H1 (cell line): ENCODE measurements at regions not wholly inside any gene's neighbourhood (a gene's known extent, or its start where the extent isn't known, plus 50 kb on each side); places are given as distances from the start of the nearest gene placed in this dataset.
A peak's percentile ranks its signal among the peaks of the same experiment; 100 is the strongest.

ENCODE experiments used
- CTCF ChIA-PET: fragments of 300-600 bp; sonication (Branson Sonifier 250); formaldehyde crosslinking; loops from one replicate; lab custom pipeline; 2021; ENCODE audit not compliant: partially characterized antibody; lab: Charles Lee
- POLR2A ChIA-PET: fragments of 300-600 bp; sonication (Branson Sonifier 250); formaldehyde crosslinking; loops from one replicate; lab custom pipeline; 2021; ENCODE audit warnings: inconsistent platforms; ENCODE audit not compliant: partially characterized antibody; lab: Charles Lee
- DNase-seq, 2 experiments: peaks; one replicate each; pipeline versions ENCODE4 v3.0.0 to v3.0.0-alpha.2; 2010 to 2022; ENCODE audit warnings: low spot score in 2 of 2, low read depth in 1 of 2, mixed read lengths in 1 of 2
- FAIRE-seq: peaks from 2 replicates; lab custom pipeline; 2011; peaks lifted over from hg19 to GRCh38; lab: Jason Lieb, UNC
- H2AFZ ChIP-seq: 2 replicates; pipeline ENCODE4 v1.8.1; 2012; ENCODE audit warnings: low read length, inconsistent platforms
- H2AK5ac ChIP-seq: 2 replicates; pipeline ENCODE4 v1.6.1; 2013; ENCODE audit warnings: low read depth, low read length
- H2BK120ac ChIP-seq: replicated peaks from 2 replicates; pipeline ENCODE3; 2013; ENCODE audit warnings: low read depth, low read length, inconsistent platforms
- H2BK12ac ChIP-seq: 2 replicates; pipeline ENCODE4 v1.6.1; 2013; ENCODE audit warnings: low read depth, low read length
- H2BK15ac ChIP-seq: 2 replicates; pipeline ENCODE4 v1.6.1; 2013; ENCODE audit warnings: low read length
- H2BK20ac ChIP-seq: 2 replicates; pipeline ENCODE4 v1.6.1; 2013; ENCODE audit warnings: low read length
- H2BK5ac ChIP-seq: 2 replicates; pipeline ENCODE4 v1.6.1; 2013; ENCODE audit warnings: low read depth, low read length
- H3K14ac ChIP-seq: 2 replicates; pipeline ENCODE4 v1.6.1; 2013; ENCODE audit warnings: inconsistent platforms; ENCODE audit not compliant: insufficient read length
- H3K18ac ChIP-seq: 2 replicates; pipeline ENCODE4 v1.6.1; 2013; ENCODE audit warnings: low read length; ENCODE audit errors: extremely low read depth
- H3K23ac ChIP-seq: 2 replicates; pipeline ENCODE4 v1.6.1; 2013; ENCODE audit warnings: inconsistent platforms; ENCODE audit not compliant: insufficient read length
- H3K23me2 ChIP-seq: 2 replicates; pipeline ENCODE4 v1.6.1; 2013; ENCODE audit warnings: low read depth, low read length
- H3K27ac ChIP-seq: 2 replicates; pipeline ENCODE4 v1.6.1; 2011; ENCODE audit warnings: low read depth, low read length, inconsistent platforms
- H3K27me3 ChIP-seq, 4 experiments: replicated peaks in 1 of 4; 1 replicate in 1 of 4; 2 replicates in 3 of 4; pipeline versions ENCODE4 v1.6.1 to v1.8.1; 2011 to 2013; ENCODE audit warnings: low read length in 3 of 4, mild to moderate bottlenecking in 3 of 4, inconsistent platforms in 2 of 4, mixed read lengths in 2 of 4, moderate library complexity in 1 of 4; ENCODE audit not compliant: control insufficient read depth in 3 of 4, insufficient read depth in 3 of 4; ENCODE audit errors: extremely low read depth in 1 of 4
- H3K36me3 ChIP-seq, 4 experiments: 2 replicates each; pipeline versions ENCODE4 v1.6.1 to v1.8.1; 2011 to 2013; ENCODE audit warnings: mild to moderate bottlenecking in 4 of 4, low read length in 3 of 4, moderate library complexity in 2 of 4, control low read depth in 1 of 4, inconsistent platforms in 1 of 4; ENCODE audit not compliant: insufficient read depth in 4 of 4, control insufficient read depth in 2 of 4
- H3K4ac ChIP-seq: replicated peaks from 2 replicates; pipeline ENCODE3; 2013; ENCODE audit warnings: low read length, low read depth, mixed read lengths, inconsistent platforms; ENCODE audit not compliant: insufficient read length
- H3K4me1 ChIP-seq, 4 experiments: replicated peaks in 1 of 4; 1 replicate in 1 of 4; 2 replicates in 3 of 4; pipeline versions ENCODE4 v1.6.1 to v1.8.1; 2011 to 2013; ENCODE audit warnings: low read length in 3 of 4, inconsistent platforms in 2 of 4, mixed read lengths in 1 of 4; ENCODE audit not compliant: insufficient read depth in 4 of 4, control insufficient read depth in 3 of 4
- H3K4me2 ChIP-seq, 2 experiments: 2 replicates each; pipeline versions ENCODE4 v1.6.1 to v1.8.1; 2011 to 2013; ENCODE audit warnings: low read depth in 2 of 2, low read length in 2 of 2, control low read depth in 1 of 2, inconsistent platforms in 1 of 2, mild to moderate bottlenecking in 1 of 2; ENCODE audit not compliant: insufficient read depth in 1 of 2
- H3K4me3 ChIP-seq, 4 experiments: fragments of 200-600, 300-600 bp in 1 of 4; sonication (generic), shearing (Covaris generic), sonication (Bioruptor Twin) in 1 of 4; 2 replicates each; pipeline versions ENCODE4 v1.5.1 to v1.8.1; 2011 to 2016; ENCODE audit warnings: low read length in 4 of 4, low read depth in 3 of 4, control low read depth in 2 of 4, inconsistent platforms in 2 of 4, mild to moderate bottlenecking in 2 of 4, mixed read lengths in 1 of 4, moderate library complexity in 1 of 4; ENCODE audit not compliant: insufficient read depth in 2 of 4; ENCODE audit errors: extremely low read depth in 1 of 4
- H3K56ac ChIP-seq: replicated peaks from 2 replicates; pipeline ENCODE3; 2013; ENCODE audit warnings: low read depth, mild to moderate bottlenecking, mixed read lengths, low read length, inconsistent platforms; ENCODE audit not compliant: insufficient read length
- H3K79me1 ChIP-seq: 2 replicates; pipeline ENCODE4 v1.6.1; 2013; ENCODE audit warnings: low read depth, low read length, control low read depth
- H3K79me2 ChIP-seq, 2 experiments: 2 replicates each; pipeline versions ENCODE4 v1.6.1 to v1.8.1; 2012 to 2013; ENCODE audit warnings: low read length in 2 of 2, mild to moderate bottlenecking in 2 of 2, inconsistent platforms in 1 of 2; ENCODE audit not compliant: insufficient read depth in 2 of 2, control insufficient read depth in 1 of 2
- H3K9ac ChIP-seq, 4 experiments: replicated peaks in 1 of 4; 1 replicate in 1 of 4; 2 replicates in 3 of 4; pipeline versions ENCODE4 v1.6.1 to v1.8.1; 2011 to 2013; ENCODE audit warnings: low read depth in 3 of 4, low read length in 3 of 4, control low read depth in 2 of 4, mild to moderate bottlenecking in 2 of 4, moderate library complexity in 2 of 4, inconsistent platforms in 1 of 4; ENCODE audit errors: extremely low read depth in 1 of 4
- H3K9me3 ChIP-seq, 2 experiments: 2 replicates each; pipeline versions ENCODE4 v1.6.1 to v1.8.1; 2012 to 2013; ENCODE audit warnings: mild to moderate bottlenecking in 2 of 2, moderate library complexity in 2 of 2, control low read depth in 1 of 2, inconsistent platforms in 1 of 2, low read depth in 1 of 2, low read length in 1 of 2, mixed read lengths in 1 of 2; ENCODE audit not compliant: insufficient read depth in 2 of 2
- H4K20me1 ChIP-seq, 2 experiments: replicated peaks in 1 of 2; 2 replicates each; pipeline versions ENCODE3 to v1.8.1; 2011 to 2013; ENCODE audit warnings: inconsistent platforms in 2 of 2, low read length in 2 of 2, mild to moderate bottlenecking in 1 of 2; ENCODE audit not compliant: insufficient read depth in 2 of 2, control insufficient read depth in 1 of 2
- H4K5ac ChIP-seq: 2 replicates; pipeline ENCODE4 v1.6.1; 2013; ENCODE audit warnings: low read length, low read depth, mixed read lengths, inconsistent platforms; ENCODE audit not compliant: insufficient read length
- H4K8ac ChIP-seq: 2 replicates; pipeline ENCODE4 v1.8.0; 2013; ENCODE audit warnings: mild to moderate bottlenecking, moderate library complexity, low read length, inconsistent platforms; ENCODE audit not compliant: insufficient read depth; ENCODE audit errors: extremely low read depth
- H4K91ac ChIP-seq: replicated peaks from 2 replicates; pipeline ENCODE3; 2013; ENCODE audit warnings: low read length, mixed read lengths, inconsistent platforms; ENCODE audit not compliant: insufficient read length
- CBX8 ChIP-seq: fragments of 300-800, 300-1000 bp; sonication (generic); IDR thresholded peaks from 2 replicates; pipeline ENCODE4 v1.7.1; 2016; ENCODE audit warnings: low read depth, low read length, borderline replicate concordance
- CHD2 ChIP-seq: IDR thresholded peaks from 2 replicates; pipeline ENCODE4 v1.6.1; 2012; ENCODE audit warnings: low read length, improper control_type of control experiment
- E2F6 ChIP-seq: IDR thresholded peaks from 2 replicates; pipeline ENCODE4 v1.6.1; 2012; ENCODE audit warnings: inconsistent platforms
- EGR1 ChIP-seq: IDR thresholded peaks from 2 replicates; pipeline ENCODE4 v1.6.1; 2011; ENCODE audit warnings: low read depth, low read length, borderline replicate concordance
- GTF2F1 ChIP-seq: IDR thresholded peaks from 2 replicates; pipeline ENCODE4 v1.6.1; 2012; ENCODE audit warnings: low read depth, low read length, improper control_type of control experiment, borderline replicate concordance
- HDAC2 ChIP-seq, 2 experiments: fragments of 300-600 bp in 1 of 2; sonication (generic) in 1 of 2; IDR thresholded peaks; 2 replicates each; pipeline ENCODE4 v1.6.1; 2011 to 2012; ENCODE audit warnings: low read depth in 2 of 2, low read length in 2 of 2, mild to moderate bottlenecking in 2 of 2, moderate library complexity in 2 of 2, borderline replicate concordance in 1 of 2, inconsistent platforms in 1 of 2
- MAX ChIP-seq: IDR thresholded peaks from 2 replicates; pipeline ENCODE4 v1.6.1; 2012; ENCODE audit warnings: inconsistent platforms
- TEAD4 ChIP-seq: IDR thresholded peaks from 2 replicates; pipeline ENCODE4 v1.6.1; 2012; ENCODE audit warnings: low read depth, low read length, inconsistent platforms, mixed read lengths
- WGBS, 2 experiments: shearing (Covaris generic) in 1 of 2; methylation state at CpG; one replicate each; pipeline versions ENCODE4 v1.1.6 to v1.1.7; 2013 to 2015; ENCODE audit warnings: low lambda C conversion rate in 2 of 2, mixed read lengths in 2 of 2, inconsistent platforms in 1 of 2, low coverage in 1 of 2, missing lambda C conversion rate in 1 of 2; ENCODE audit not compliant: insufficient replicate concordance in 2 of 2, insufficient coverage in 1 of 2, insufficient read length in 1 of 2; ENCODE audit errors: extremely low coverage in 1 of 2, missing lambda C conversion rate in 1 of 2; 5-methylcytosine and 5-hydroxymethylcytosine counted together

GRCh38 chr1:244964112-244964971, 100.0 kb upstream of the HNRNPU start:
- H2BK120ac ChIP-seq = no peak overlapping the region
- no peaks in the 10 kb centered on the region for H3K36me3 ChIP-seq
- H3K27ac ChIP-seq = no peak overlapping the region
- no peak overlapping the region for H3K18ac ChIP-seq
- ChIA-PET POLR2A (interaction anchor here (0.6 to 2.8 kb wide), 7 partner anchors 8 to 120 kb away, joined by 3 to 8 read pairs (median 3); no protein-coding TSS in a partner anchor), CTCF (interaction anchor here (0.6 to 2.0 kb wide), 5 partner anchors 78 to 463 kb away, joined by 3 to 7 read pairs (median 4); no protein-coding TSS in a partner anchor)
- no peak overlapping the region for H4K91ac ChIP-seq
- H2BK20ac ChIP-seq = no peak overlapping the region
- no peak overlapping the region; a peak in 1 of 7 replicates for H3K9ac ChIP-seq
- 66% methylated on average over 11 of the region's 11 CpGs; no CpG with 5 or more reads in 1 of the 2 experiments for WGBS, 2 experiments
- H2AK5ac ChIP-seq = no peak overlapping the region
- no peak overlapping the region for H4K8ac ChIP-seq
- no peak overlapping the region for H2BK12ac ChIP-seq
- H3K14ac ChIP-seq = no peak overlapping the region
- H3K23ac ChIP-seq = no peak overlapping the region
- H3K56ac ChIP-seq = no peak overlapping the region
- DNase-seq (no peak), FAIRE-seq (no peak)
- no peak overlapping the region for H4K5ac ChIP-seq
- H2AFZ ChIP-seq = no peak overlapping the region
- no peak overlapping the region for H2BK5ac ChIP-seq
- H3K4me2 ChIP-seq = no peak overlapping the region
- H3K23me2 ChIP-seq = peaks cover under 1% of the 10 kb centered on the region; the same call in 1 of the 2 replicates
- TF ChIP-seq E2F6 (peak; percentile 87), EGR1 (no peak), CHD2 (no peak), GTF2F1 (no peak), TEAD4 (no peak), HDAC2 (IDR thresholded peaks at IDR 0.05; ENCODE audit: borderline replicate concordance in 1 of 2, low read depth in 2 of 2, low read length in 2 of 2) (no peak), CBX8 (no peak), MAX (no peak)
- H3K27me3 ChIP-seq = no peaks in the 10 kb centered on the region
- no peaks in the 10 kb centered on the region for H4K20me1 ChIP-seq
- H2BK15ac ChIP-seq = no peak overlapping the region
- no peaks in the 10 kb centered on the region for H3K79me1 ChIP-seq
- H3K4me3 ChIP-seq = no peak overlapping the region
- no peak overlapping the region for H3K4ac ChIP-seq
- H3K4me1 ChIP-seq = peaks cover 0 to 9% (median 6%) of the 10 kb centered on the region in 4 experiments; a peak in 2 of 7 replicates
- H3K79me2 ChIP-seq = no peaks in the 10 kb centered on the region
- no peaks in the 10 kb centered on the region for H3K9me3 ChIP-seq
